ENCODE measurements at regions not wholly inside any gene's neighbourhood (a gene's known extent, or its start where the extent isn't known, plus 50 kb on each side); places are given as distances from the start of the nearest gene placed in this dataset.
A peak's percentile ranks its signal among the peaks of the same experiment; 100 is the strongest.

DNA sequence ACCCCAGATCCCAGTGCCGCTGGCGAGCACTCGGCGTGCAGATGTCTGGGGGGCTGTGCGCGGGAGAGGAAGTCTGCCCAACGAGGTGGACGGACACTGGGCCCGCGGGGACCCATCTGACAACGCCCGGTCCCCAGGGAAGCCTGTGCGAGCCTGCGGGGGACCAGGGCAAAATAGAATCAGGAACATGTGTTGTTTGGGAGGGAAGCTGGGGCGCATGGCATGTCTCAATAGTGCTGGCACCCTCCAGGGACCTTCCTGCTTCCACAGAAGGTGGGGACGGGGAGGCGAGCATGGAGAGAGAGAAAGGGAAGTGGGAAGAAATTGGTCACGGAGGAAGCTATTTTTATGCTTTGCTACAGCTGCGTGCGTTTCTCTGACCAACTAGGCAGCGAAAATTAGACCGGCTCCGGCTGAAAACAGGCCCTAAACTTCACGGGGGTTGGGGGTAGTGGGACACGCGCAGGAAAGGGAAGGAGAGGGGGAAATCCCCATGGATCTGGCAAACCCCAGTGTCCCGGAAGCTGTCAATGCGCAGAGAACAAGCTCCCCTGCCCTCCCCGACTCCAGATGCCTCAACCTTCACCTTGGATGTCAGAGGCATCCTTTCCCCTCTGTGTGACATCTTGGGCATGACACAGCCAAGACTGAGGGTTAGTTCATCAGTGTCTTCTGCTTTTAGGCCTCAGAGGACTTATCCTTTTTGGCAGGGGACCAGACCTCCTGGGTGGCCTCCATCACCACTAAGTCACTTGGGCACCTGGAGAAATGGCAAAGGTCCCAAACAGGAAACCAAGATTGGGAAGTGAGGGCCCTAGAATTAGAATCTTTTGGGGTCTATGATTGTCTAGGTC lies 169.8 kb upstream of the BCOR start:
- peak; percentile 54 for DNase-seq

DNA sequence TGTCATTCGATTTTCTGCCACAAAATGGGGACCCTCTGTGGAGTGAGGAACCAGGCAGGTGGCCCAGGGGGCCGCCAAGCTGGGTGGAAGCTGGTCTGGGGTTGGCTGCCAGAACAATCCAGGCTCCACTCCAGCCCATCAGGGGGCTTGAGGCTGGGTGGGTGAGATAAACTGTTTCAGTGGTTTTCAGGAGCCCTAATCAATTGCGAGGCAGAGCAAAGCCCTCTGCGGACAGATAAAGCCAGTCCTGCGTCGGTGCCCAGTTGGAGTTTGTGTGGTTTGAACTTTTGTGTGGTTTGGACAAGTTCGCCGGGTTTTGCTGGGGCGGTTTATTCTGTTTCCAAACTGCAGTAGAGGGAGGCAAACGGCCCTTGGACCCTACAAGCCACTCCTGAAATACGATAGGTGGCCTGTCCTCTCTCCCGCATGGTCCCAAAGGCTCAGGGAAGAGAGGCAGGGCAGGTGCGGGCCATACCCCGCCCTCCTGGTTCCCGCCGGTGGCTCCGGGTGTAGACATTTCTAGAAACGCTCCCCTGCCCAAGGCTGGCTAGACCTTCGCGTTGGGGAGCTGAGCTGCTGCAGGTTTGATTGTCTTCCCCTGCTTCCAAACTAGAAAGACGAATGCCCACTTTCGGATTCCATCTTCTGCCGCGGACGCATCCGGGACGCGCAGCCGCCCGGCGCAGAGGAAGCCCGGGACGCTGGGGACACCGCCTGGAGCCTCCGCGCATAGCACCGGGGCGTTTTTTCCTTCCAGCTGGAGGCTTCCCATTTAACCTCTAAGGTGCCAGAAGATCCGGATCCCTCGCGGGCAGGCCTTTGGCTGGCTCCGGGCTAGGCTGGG lies 169.0 kb upstream of the BCOR start:
- peak; percentile 91 for DNase-seq

DNA sequence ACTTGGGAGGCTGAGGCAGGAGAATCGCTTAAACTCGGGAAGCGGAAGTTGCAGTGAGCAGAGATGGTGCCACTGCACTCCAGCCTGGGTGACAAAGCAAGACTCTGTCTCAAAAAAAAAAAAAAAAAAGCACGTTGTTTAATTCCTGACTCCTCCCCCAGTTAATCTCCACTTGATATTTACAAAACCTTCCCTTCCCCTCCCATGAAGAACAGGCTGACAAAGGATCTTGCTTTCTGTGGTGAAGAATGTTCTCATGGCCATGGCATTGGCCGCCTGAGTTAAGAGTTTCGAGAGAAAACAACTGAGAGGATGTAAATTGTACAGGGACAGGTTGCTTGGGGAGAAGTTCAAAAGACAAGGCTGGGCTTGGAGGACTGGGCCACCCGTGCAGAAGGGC lies 168.2 kb upstream of the BCOR start:
- peak; percentile 71 for DNase-seq

DNA sequence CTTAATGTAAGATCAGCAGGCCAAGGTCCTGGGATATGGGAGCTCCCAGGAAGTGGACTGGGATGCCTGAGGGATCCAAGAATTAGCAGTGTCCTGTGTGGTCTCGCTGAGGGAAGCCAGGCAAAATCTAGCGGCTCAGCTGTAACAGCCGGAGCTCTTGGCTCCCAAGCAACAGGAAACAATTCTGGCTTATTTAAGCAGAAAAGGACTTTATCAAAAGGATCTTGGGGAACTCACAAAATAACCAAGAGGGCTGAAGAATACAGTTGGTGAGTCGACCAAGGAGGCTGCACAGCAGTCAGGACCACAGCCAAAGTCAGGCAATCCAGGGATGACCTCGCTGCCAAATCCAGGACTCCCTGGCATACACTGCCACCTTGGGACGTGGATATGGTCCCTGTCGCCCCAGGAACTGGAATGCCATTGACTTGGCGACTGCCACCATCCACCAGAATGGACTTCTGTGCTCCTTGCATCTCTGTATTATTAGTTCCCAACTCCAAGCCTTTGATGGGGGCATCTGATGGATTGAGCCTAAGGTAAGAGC lies 165.3 kb upstream of the BCOR start:
- no peak for DNase-seq

DNA sequence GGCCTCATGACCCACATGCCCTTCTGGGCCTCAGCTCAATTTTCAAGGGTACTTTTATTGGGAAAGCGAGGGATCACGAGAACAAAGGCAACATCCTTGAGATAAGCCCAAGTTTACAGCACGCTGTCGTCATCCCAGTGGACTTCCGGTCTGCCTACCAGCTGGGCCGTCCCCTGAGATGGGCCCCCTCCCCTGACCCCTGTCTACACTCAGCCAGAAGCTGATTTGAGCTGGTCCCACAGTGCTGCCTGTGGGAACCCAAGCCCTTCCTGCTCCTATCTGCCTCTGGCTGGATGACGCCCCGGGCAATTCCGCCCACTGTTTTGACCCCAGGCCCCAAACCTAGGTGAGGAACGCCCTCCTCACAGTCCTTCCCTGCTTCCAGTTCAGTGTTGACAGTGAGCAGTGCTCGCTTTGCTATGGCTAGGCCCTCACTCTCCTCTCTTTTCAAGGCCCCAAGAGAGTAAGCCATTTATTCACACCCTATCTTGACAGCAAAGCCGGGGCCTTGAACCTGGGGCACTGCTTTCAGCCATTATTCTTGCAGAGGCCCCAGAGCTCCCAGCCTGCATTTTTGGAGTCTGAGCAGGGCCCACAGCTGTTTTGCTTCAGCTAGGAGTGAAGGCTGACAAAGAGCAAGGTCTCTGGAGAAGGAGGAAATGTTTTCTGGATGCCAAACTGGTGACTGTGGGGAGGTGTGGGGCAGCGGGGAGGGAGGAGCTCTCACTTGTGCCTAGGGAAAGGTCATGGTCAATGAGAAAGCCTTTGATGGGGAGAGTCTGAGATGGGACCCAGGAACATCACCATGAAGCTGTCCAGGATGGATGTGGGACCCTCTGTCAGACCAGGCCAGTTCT lies 164.6 kb upstream of the BCOR start:
- DNase-seq: no peak

DNA sequence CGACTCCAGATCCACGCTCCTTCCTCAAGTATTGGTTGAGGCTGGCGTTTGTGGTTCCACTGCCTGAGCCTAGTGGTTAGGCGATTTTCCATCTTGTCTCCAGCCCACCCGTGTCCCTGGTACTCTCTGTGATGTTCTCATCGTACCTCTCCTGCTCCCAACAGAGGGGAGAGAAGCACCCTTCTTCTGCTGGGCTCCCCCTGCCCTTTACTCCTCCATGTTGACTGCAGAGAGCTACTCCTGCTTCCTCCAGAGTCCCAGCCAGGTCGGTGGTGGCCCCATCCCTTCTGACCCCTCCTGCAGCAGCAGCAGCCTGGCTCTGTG lies 164.0 kb upstream of the BCOR start:
- no peak for DNase-seq

DNA sequence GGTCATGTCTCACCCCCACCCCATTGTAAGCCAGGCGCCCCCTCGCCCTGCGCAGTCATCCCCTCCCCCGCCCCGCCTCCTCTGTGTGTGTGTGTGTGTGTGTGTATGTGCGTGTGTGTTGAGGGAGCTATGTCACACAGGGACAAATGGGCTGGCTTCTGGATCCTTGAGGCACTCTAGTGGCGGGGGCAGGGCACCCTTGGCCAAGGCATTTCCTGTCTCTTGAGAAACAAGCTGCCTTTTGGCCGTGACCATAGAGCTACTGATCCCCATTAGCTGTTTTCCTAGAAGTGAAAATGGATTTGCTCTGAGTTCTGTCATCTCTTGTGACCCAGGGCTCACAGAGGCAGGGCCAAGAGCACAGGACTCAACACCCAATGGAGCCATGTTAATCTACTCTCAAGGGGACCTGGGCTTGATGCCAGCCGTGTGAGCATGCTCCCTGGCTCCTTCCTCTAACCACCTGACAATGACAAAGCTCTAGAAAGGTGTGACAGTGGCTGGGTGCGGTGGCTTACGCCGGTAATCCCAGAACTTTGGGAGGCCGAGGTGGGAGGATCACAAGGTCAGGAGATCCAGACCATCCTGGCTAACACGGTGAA lies 162.5 kb upstream of the BCOR start:
- no peak for DNase-seq

DNA sequence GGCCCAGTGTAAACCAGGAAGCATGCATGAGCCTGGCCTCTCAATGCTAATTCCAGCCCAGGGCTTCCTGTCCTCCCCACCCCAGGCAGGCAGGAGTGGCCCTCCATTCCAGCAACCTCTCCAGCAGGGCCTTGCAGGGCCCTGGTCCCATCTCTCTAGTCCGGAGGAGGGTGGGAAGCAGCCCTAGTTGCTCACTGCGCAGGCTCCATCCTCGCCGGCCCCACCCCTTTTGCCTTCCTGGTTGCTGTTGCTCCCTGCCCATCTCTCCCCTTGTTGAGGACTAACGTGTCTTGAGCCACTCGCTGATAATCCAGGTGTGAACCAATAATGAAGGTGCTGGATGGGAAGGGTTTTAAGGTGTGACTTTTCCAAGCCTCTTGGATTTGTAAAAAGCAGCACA lies 161.2 kb upstream of the BCOR start:
- no peak for DNase-seq

DNA sequence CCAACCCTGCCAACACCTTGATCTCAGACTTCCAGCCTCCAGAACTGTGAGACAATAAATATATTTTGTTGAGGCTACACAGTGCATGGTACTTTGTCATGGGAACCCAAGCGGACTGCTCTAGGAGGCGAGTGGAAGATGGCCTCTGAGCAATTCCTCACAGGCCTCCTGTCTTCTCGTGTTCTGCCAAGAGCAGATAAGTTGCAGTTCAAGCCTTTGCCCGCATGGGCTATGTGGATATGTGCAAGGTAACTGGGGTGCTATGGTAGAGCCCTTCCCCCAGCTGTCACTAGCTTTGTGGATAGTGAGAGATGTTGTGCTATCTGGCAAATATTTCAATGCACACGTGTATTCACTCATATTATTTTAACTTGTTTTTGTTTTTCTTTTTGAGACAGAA lies 156.0 kb upstream of the BCOR start:
- no peak for DNase-seq

DNA sequence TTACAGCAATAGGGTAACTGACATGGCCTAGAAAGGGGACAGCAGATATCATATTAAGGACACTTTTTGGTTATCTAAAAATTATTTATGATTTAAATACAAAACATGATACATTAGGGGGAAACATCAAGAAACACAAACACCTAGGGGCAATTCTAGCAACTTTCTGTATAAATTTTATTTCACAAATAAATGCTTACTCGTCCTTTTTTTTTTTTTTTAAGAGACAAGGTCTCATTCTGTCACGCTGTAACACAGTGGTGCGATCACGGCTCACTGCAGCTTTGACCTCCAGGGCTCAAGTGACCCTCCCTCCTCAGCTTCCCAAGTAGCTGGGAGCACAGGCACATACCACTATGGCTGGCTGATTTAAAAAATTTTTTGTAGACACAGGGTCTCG lies 151.8 kb upstream of the BCOR start:
- no peak for DNase-seq

DNA sequence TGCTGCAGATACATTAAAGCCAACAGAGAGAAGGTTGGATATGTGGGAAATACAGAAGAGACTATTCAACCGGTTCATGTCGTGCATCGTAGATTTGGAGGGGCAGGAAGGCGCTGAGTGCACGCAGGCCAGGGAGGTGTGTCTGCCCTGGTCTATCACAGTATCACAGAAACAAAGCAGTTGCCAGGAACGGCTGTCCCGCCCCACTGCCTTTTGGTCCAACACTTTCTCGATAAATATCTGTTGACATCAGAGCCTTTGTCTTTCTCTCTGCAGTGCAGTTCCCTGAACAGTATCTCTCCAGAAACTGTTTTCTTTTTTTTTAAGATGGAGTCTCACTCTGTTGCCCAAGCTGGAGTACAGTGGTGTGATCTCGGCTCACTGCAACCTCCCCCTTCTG lies 151.1 kb upstream of the BCOR start:
- DNase-seq: peak; percentile 26

DNA sequence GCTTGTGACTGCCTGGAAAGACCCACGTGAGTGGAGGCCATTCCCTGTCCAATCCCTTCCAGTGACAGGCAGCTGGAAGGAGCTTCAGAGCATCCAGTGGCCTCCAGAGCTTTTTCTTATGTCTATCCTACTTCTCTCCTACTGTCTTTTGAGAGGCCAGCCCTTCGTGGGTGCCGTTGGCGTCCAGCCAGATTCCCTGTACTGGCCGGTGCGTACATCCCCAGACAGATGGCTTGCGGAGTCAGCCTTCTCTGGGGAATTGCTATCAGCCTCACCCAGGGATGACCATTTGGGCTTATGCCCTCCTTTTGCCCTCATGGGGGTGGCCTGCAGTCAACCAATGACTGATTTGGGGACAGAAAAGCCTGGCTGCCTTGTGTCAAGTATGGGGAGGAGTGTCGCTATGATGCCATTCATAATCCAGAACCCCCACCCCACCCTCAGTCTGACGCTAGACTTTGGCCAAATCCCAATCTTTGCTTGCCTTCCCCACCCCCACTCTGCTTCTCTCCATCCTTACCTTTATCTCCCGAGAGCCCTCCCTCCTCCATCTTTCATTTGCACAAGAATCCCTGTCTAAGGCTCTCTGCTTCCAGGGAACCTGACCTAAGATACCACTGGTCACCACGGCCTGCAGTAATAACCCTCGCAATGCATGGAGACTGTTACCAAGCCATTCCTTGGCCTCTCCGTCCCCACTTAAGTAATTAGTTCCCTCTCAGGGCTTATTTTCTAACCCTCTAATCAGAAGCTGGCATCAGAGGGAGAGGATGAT lies 150.3 kb upstream of the BCOR start:
- no peak for DNase-seq

DNA sequence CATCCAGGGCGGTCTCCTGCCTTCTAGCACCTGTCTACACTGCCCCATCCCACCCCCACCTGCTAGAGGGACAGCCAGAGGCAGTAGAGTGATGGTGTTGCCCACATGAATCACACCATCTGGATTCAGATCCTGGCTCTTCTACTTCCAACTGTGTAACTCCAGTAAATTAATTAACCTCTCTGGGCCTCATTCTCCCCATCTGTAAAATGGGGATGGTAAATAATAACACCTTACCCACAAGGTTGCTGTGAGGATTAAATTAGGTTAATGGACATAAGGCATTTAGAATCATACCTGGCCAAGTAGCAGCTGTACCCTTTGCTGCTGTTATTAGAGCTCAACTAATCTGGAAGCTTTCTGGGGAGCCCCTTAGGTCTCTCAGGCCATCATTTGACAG lies 149.6 kb upstream of the BCOR start:
- DNase-seq: no peak

DNA sequence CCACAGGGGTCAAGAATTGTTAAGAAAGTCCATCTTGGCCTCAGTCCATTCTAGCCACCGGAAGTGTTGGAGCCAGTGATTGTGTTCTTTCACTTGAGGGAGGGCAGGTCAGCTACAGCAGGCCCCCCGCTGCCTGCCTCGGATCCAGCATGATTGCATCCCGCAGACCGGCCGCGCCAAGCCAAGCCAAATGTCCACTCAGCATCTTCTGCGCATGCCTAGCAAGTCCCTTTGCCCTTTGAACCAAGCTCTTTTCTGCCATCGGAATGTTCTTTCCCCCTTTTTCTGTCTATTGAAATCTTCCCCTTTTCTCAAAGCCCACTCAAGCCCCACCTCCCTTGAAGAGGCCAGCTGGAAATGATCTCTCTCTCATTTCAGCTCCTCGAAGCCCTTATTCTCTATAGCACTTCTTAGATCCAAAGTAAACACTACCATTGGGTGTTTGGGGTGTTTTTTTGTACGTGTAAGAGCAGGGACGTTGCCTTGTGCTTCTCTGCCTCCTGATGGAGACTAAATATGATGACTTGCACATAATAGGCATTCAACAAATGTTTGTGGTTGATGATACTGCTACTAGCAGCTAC lies 147.8 kb upstream of the BCOR start:
- DNase-seq: no peak

DNA sequence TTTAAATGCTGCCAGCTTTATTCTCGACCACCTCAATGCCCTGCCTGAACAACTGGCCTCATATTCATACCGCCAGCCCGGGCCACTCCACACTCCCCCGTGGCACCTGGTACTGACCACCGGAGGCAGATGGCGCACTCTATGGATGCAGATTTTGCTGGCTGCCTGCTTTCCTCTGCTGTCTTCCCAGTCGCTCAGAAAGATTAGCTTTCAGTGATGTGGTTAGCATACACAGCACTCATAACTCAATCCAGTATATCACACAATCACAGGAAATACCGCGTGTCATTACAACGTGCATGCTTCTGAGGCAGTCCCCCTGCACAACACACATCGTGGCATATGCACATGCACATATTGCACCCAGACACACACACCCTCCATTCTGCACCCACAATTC lies 147.2 kb upstream of the BCOR start:
- peak; percentile 29 for DNase-seq

DNA sequence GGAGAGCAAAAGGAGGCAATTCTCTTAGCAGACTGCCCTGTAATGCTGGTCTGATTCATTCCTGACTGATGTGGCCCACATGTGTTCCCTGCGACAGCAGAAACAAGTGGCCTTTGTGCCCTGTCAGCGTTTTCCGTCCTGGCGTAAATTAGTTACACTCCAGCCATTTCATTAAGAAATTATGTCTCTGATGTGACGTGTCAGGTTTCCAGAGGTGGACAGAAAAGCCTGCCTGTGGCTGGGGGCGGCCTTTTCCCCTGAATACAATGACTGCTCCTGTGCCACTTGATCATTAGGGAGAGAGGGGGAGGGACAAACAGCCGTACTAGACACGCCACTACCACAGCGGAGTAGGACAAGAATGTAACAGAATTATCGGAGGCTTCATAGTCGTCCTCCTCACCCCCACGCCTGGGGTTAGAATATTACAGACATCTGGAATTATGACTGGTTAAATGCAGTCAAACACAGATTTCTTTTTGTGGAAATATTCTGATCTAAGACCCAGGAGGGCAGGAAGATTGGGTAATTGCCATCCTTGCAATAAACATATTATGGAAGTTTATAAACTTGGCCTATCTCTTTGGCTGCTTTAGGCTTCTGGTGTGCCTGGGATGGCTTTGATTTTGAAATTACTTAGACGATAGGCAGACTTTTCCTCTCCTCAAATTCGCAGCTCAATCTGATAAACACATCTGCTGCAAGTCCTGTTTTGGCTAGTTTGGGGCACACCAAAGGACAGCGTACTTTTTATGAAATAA lies 146.2 kb upstream of the BCOR start:
- DNase-seq: no peak

DNA sequence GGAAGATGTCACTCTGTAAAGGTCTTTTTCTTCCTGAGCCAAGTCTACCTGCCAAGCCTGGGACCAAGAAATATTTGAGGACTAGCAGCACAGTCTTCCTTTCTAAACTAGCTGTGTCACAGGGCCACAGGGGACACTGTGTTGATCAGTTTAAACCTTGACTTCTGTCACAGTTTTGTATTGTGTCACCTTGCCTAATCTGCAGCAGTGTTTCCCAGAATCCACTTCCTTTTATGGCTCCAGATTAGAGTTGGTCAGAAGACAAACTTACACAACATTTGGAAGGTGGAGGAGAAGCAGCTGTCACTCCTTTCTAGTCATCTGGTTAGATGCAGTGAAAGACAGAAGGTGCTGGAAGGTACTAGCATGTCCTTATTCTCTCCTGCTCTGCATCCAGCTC lies 143.1 kb upstream of the BCOR start:
- peak; percentile 34 for DNase-seq

DNA sequence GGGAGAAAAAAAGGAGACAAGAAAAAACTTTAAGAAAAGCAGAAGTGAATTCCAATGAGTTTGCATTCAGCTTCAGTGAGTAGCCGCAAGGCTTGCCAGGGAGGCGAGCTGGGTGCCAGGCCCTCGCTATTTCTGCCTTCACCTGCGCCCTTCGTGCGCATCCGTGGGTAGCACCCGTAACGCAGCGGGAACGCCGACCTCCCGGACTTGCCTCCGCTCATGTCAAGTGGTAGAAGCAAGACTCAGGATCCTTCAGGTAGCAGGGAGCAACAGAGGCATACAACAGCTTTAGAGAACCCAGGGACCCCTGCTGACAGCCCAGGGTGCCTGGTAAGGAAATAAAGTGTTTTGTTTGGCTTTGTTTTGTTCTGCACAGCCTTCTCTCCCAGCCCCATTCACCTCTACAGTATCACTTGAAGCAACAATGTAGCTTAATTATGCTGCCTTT lies 140.0 kb upstream of the BCOR start:
- peak; percentile 14 for DNase-seq

DNA sequence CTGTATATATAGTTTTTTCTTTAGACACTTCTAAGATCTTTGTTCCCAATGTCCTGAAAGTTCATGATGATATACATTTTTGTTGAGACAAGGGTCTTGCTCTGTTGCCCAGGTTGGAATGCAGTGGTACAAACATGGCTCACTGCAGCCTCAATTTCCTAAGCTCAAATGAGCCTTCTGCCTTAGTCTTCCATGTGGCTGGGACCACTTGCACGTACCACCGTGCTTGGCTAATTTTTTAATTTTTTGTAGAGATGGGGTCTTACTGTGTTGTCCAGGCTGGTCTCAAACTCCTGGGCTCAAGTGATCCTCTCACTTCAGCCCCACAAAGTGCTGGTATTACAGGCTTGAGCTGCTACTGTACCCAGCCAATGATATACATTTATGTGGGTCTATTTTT lies 132.9 kb upstream of the BCOR start:
- DNase-seq: no peak

DNA sequence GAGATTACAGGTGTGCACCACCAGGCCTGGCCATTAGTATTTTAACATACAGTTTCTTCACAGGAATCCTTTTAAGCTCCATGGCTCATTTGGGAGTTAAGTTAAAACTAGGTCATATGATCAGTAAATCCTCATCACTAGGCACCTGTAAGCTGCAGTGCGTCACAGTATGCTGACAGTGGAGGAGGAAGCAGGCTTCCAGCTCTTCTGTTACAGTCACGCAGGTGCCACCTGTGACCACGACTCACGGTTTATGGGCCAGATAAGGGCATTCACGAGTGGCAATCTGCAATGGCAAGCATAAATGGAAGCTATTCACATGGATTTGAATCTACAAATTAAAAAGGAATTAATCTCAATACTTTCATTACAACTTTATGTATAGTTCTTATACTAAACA lies 129.4 kb upstream of the BCOR start:
- no peak for DNase-seq

DNA sequence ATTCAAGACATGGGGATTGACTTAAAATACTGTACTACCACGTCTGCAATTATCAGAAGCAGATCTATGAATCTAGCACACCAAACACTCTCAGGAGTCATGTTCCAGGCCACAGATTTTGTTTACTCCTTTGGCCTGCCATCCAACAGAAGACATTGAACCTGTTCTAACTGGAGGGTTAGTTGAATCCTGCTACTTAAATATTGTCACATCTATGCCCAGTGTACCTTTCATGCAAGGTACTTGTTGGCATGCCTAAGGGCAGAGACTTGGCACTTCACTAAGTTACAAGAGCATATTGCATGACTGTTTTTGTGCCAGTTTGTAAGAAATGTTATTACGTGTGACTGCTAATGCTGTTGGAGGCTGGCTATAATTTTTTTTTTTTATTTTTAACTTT lies 126.9 kb upstream of the BCOR start:
- no peak for DNase-seq
